A549 (cell line): ENCODE measurements at regions not wholly inside any gene's neighbourhood (a gene's known extent, or its start where the extent isn't known, plus 50 kb on each side); places are given as distances from the start of the nearest gene placed in this dataset.

Experiments
- ATAC-seq, 2 experiments: fragments of 200-7000 bp in 1 of 2; fragments of >200 bp in 1 of 2; cut with Nextera tagmentation in 1 of 2; cut with Tn5 transposase in 1 of 2; 3 replicates each; pipeline versions ENCODE4 v1.8.0 to v1.9.1; 2018 to 2020; ENCODE audit warnings: mild to moderate bottlenecking in 1 of 2, moderate library complexity in 1 of 2
- CTCF ChIA-PET: fragments of 300-600 bp; sonication (Branson Sonifier 250); formaldehyde crosslinking; extraction: SDS; loops from one replicate; lab custom pipeline; 2021; ENCODE audit warnings: antibody characterized with exemption, inconsistent platforms; lab: Yijun Ruan, JAX
- POLR2A ChIA-PET: fragments of 350-600 bp; formaldehyde crosslinking; extraction: SDS; loops from one replicate; lab custom pipeline; 2021; ENCODE audit warnings: antibody characterized with exemption, inconsistent platforms; lab: Yijun Ruan, JAX
- DNase-seq, 2 experiments: peaks; one replicate each; pipeline versions ENCODE4 v3.0.0 to v3.0.0-alpha.2; 2011 to 2016; ENCODE audit warnings: low read depth in 1 of 2, low spot score in 1 of 2
- FAIRE-seq: peaks from 2 replicates; lab custom pipeline; 2011; peaks lifted over from hg19 to GRCh38; lab: Jason Lieb, UNC
- H3K27ac ChIP-seq, 2 experiments: fragments of >200 bp; sonication (Bioruptor Twin); formaldehyde crosslinking; 3 replicates each; pipeline ENCODE4 v1.5.1; 2016 to 2017
- H3K4me1 ChIP-seq: fragments of >200 bp; sonication (Bioruptor Twin); formaldehyde crosslinking; 3 replicates; pipeline ENCODE4 v1.6.1; 2016
- H3K4me2 ChIP-seq: fragments of >200 bp; sonication (Bioruptor Twin); formaldehyde crosslinking; 3 replicates; pipeline ENCODE4 v1.6.1; 2016
- H3K4me3 ChIP-seq: fragments of >200 bp; sonication (Bioruptor Twin); formaldehyde crosslinking; 3 replicates; pipeline ENCODE4 v1.5.1; 2016
- H3K9me3 ChIP-seq: fragments of >200 bp; sonication (Bioruptor Twin); formaldehyde crosslinking; 3 replicates; pipeline ENCODE4 v1.6.1; 2016
- BHLHE40 ChIP-seq: IDR thresholded peaks from 2 replicates; pipeline ENCODE4 v1.6.1; 2012; ENCODE audit warnings: low read depth, low read length, inconsistent platforms
- CBX8 ChIP-seq: fragments of 200-600 bp; sonication (generic); IDR thresholded peaks from 2 replicates; pipeline ENCODE4 v1.6.1; 2016
- CEBPB ChIP-seq, 2 experiments: fragments of >200 bp in 1 of 2; sonication (Bioruptor Twin) in 1 of 2; formaldehyde crosslinking in 1 of 2; IDR thresholded peaks; 2 replicates each; pipeline ENCODE4 v1.6.1; 2012 to 2016
- CHD2 ChIP-seq: fragments of 150-350 bp; IDR thresholded peaks from 2 replicates; pipeline ENCODE4 v1.6.1; 2014; ENCODE audit warnings: low read length; ENCODE audit not compliant: partially characterized antibody
- CHD4 ChIP-seq: fragments of 200-600 bp; sonication (generic); IDR thresholded peaks from 2 replicates; pipeline ENCODE4 v1.6.1; 2016; ENCODE audit warnings: antibody characterized with exemption, mild to moderate bottlenecking, borderline replicate concordance
- E2F6 ChIP-seq: IDR thresholded peaks from 2 replicates; pipeline ENCODE4 v1.6.1; 2012; ENCODE audit warnings: low read depth, borderline replicate concordance
- ELK1 ChIP-seq: fragments of 150-350 bp; IDR thresholded peaks from 2 replicates; pipeline ENCODE4 v1.6.1; 2014; ENCODE audit warnings: low read depth, mild to moderate bottlenecking, low read length
- EP300 ChIP-seq, 2 experiments: fragments of >200 bp; sonication (Bioruptor Twin); formaldehyde crosslinking; IDR thresholded peaks; 2 replicates in 1 of 2; 3 replicates in 1 of 2; pipeline ENCODE4 v1.6.1; 2016 to 2017
- ESRRA ChIP-seq: fragments of 150-350 bp; IDR thresholded peaks from 2 replicates; pipeline ENCODE4 v1.6.1; 2014; ENCODE audit warnings: mild to moderate bottlenecking, low read length, borderline replicate concordance
- FOSL2 ChIP-seq, 2 experiments: fragments of 450-650 bp in 1 of 2; fragments of >200 bp in 1 of 2; sonication (Bioruptor Twin) in 1 of 2; formaldehyde crosslinking; IDR thresholded peaks; 2 replicates each; pipeline versions ENCODE4 v1.5.0 to v1.6.1; 2016 to 2020; ENCODE audit warnings: mild to moderate bottlenecking in 1 of 2, moderate library complexity in 1 of 2
- FOXS1 ChIP-seq: fragments of 250-450 bp; sonication (Bioruptor Pico); IDR thresholded peaks from 2 replicates; pipeline ENCODE4 v1.5.0; 2020; ENCODE audit warnings: mild to moderate bottlenecking, moderate library complexity
- GATA3 ChIP-seq: IDR thresholded peaks from 2 replicates; pipeline ENCODE4 v1.6.1; 2012; ENCODE audit warnings: borderline replicate concordance
- HDAC2 ChIP-seq: fragments of 200-600 bp; sonication (generic); IDR thresholded peaks from 2 replicates; pipeline ENCODE4 v1.6.1; 2016
- HES2 ChIP-seq: fragments of >200 bp; sonication (Bioruptor Twin); formaldehyde crosslinking; IDR thresholded peaks from 2 replicates; pipeline ENCODE4 v1.6.1; 2016
- HMGXB4 ChIP-seq: fragments of 250-450 bp; sonication (Bioruptor Pico); IDR thresholded peaks from 2 replicates; pipeline ENCODE4 v1.5.0; 2021; ENCODE audit warnings: mild to moderate bottlenecking, moderate library complexity, borderline replicate concordance
- HOXB5 ChIP-seq: fragments of 250-450 bp; sonication (Bioruptor Pico); IDR thresholded peaks from 2 replicates; pipeline ENCODE4 v1.5.0; 2020; ENCODE audit warnings: mild to moderate bottlenecking, moderate library complexity
- JUNB ChIP-seq: fragments of >200 bp; sonication (Bioruptor Twin); formaldehyde crosslinking; IDR thresholded peaks from 2 replicates; pipeline ENCODE4 v1.6.1; 2016
- KDM1A ChIP-seq: fragments of 200-600 bp; sonication (generic); IDR thresholded peaks from 2 replicates; pipeline ENCODE4 v1.6.1; 2016; ENCODE audit warnings: low read depth, mild to moderate bottlenecking
- KDM5A ChIP-seq: fragments of 200-600 bp; sonication (generic); IDR thresholded peaks from 2 replicates; pipeline ENCODE4 v1.6.1; 2016; ENCODE audit warnings: antibody characterized with exemption, mild to moderate bottlenecking
- NPAS2 ChIP-seq: fragments of 250-450 bp; sonication (Bioruptor Pico); IDR thresholded peaks from 2 replicates; pipeline ENCODE4 v1.8.0; 2022; ENCODE audit warnings: mild to moderate bottlenecking, moderate library complexity, borderline replicate concordance
- PHF8 ChIP-seq: fragments of 200-600 bp; sonication (generic); IDR thresholded peaks from 2 replicates; pipeline ENCODE4 v1.6.1; 2016; ENCODE audit warnings: low read depth, mild to moderate bottlenecking, antibody characterized with exemption, moderate library complexity, borderline replicate concordance
- POLR2A ChIP-seq: IDR thresholded peaks from 2 replicates; pipeline ENCODE4 v1.6.1; 2012; ENCODE audit warnings: mild to moderate bottlenecking, low read length
- TFCP2L1 ChIP-seq: fragments of 250-450 bp; sonication (Bioruptor Pico); IDR thresholded peaks from 2 replicates; pipeline ENCODE4 v1.5.0; 2021; ENCODE audit warnings: mild to moderate bottlenecking
- TP53 ChIP-seq: fragments of 250-450 bp; sonication (Bioruptor Pico); IDR thresholded peaks from 2 replicates; pipeline ENCODE4 v1.5.0; 2021; ENCODE audit warnings: mild to moderate bottlenecking, moderate library complexity
- ZFP36 ChIP-seq: fragments of 450-650 bp; IDR thresholded peaks from 2 replicates; pipeline ENCODE4 v1.6.1; 2014; ENCODE audit warnings: borderline replicate concordance; ENCODE audit not compliant: partially characterized antibody
- ZNF302 ChIP-seq: fragments of 250-450 bp; sonication (Bioruptor Pico); IDR thresholded peaks from 2 replicates; pipeline ENCODE4 v1.9.0; 2021; ENCODE audit warnings: inconsistent platforms, mild to moderate bottlenecking, moderate library complexity
- ZSCAN20 ChIP-seq: fragments of 250-450 bp; sonication (Bioruptor Pico); IDR thresholded peaks from 2 replicates; pipeline ENCODE4 v1.8.0; 2022; ENCODE audit warnings: mild to moderate bottlenecking, moderate library complexity
- WGBS: methylation state at CpG from one replicate; pipeline ENCODE4 v1.1.6; 2017; ENCODE audit errors: missing lambda C conversion rate; 5-methylcytosine and 5-hydroxymethylcytosine counted together
- TF ChIP-seq, protein P1 (sequence below): fragments of >200 bp; sonication (Bioruptor Twin); formaldehyde crosslinking; IDR thresholded peaks from 3 replicates; pipeline ENCODE4 v1.6.1; 2016

GRCh38 chrX:115957862-115958490 lies 212.6 kb upstream of the AGTR2 start:
- TF ChIP-seq ESRRA = no peak
- TF ChIP-seq CHD4 = no peak
- no peak for TF ChIP-seq JUNB
- no peak for TF ChIP-seq FOSL2 (IDR thresholded peaks at IDR 0.05)
- no peak for TF ChIP-seq FOSL2 (CRISPR knock-in tag; IDR thresholded peaks at IDR 0.05)
- no peak for TF ChIP-seq HOXB5 (CRISPR knock-in tag)
- TF ChIP-seq HMGXB4 (CRISPR knock-in tag) = no peak
- TF ChIP-seq, protein P1, sequence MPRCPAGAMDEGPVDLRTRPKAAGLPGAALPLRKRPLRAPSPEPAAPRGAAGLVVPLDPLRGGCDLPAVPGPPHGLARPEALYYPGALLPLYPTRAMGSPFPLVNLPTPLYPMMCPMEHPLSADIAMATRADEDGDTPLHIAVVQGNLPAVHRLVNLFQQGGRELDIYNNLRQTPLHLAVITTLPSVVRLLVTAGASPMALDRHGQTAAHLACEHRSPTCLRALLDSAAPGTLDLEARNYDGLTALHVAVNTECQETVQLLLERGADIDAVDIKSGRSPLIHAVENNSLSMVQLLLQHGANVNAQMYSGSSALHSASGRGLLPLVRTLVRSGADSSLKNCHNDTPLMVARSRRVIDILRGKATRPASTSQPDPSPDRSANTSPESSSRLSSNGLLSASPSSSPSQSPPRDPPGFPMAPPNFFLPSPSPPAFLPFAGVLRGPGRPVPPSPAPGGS = no peak
- TF ChIP-seq BHLHE40 = no peak
- TF ChIP-seq POLR2A = no peak
- TF ChIP-seq CHD2 = no peak
- TF ChIP-seq E2F6 = no peak
- TF ChIP-seq TP53 (CRISPR knock-in tag) = no peak
- no peak for TF ChIP-seq TFCP2L1 (CRISPR knock-in tag)
- TF ChIP-seq CEBPB (IDR thresholded peaks at IDR 0.05) = no peak
- TF ChIP-seq GATA3 = no peak
- TF ChIP-seq KDM5A = no peak
- no peak for TF ChIP-seq HDAC2
- no peak for TF ChIP-seq ZFP36
- ATAC-seq (peak in 1 of 2 experiments; percentile 62; a peak in 3 of 6 replicates), FAIRE-seq (no peak), DNase-seq (peak in 1 of 2 experiments; percentile 20)
- ChIA-PET POLR2A (no interaction called here), CTCF (no interaction called here)
- Histone ChIP-seq H3K4me3 (no peak overlapping the region), H3K4me1 (peaks cover 7% of the 10 kb centered on the region; the same call in 2 of the 3 replicates), H3K27ac (no peak overlapping the region), H3K4me2 (no peak overlapping the region), H3K9me3 (peaks cover 4% of the 10 kb centered on the region; the same call in 1 of the 3 replicates)
- 84% methylated on average over 6 of the region's 11 CpGs for WGBS

GRCh38 chrX:115958687-115959359 lies 211.7 kb upstream of the AGTR2 start:
- Histone ChIP-seq H3K4me1 (peaks cover 7% of the 10 kb centered on the region; the same call in 2 of the 3 replicates), H3K4me2 (no peak overlapping the region), H3K27ac (no peak overlapping the region), H3K4me3 (no peak overlapping the region), H3K9me3 (peaks cover 9% of the 10 kb centered on the region; the same call in 2 of the 3 replicates)
- POLR2A ChIA-PET = no interaction called here
- CTCF ChIA-PET = no interaction called here
- WGBS = 100% methylated on average over 3 of the region's 3 CpGs
- DNase-seq (no peak), FAIRE-seq (no peak), ATAC-seq (peak in 1 of 2 experiments; percentile 56; a peak in 2 of 6 replicates)
- TF ChIP-seq PHF8 (no peak), JUNB (no peak), NPAS2 (CRISPR knock-in tag) (no peak), E2F6 (no peak), HDAC2 (no peak), KDM1A (no peak), HES2 (no peak), FOXS1 (CRISPR knock-in tag) (no peak), EP300 (IDR thresholded peaks at IDR 0.05) (no peak), ZSCAN20 (no peak), CBX8 (no peak), BHLHE40 (no peak), GATA3 (no peak), ZNF302 (CRISPR knock-in tag) (no peak), TFCP2L1 (CRISPR knock-in tag) (no peak), ELK1 (no peak)
